Breast epithelium (tissue), 4 donors: ENCODE measurements at regions not wholly inside any gene's neighbourhood (a gene's known extent, or its start where the extent isn't known, plus 50 kb on each side); places are given as distances from the start of the nearest gene placed in this dataset.

Experiments
- DNase-seq, 2 donors: peaks; one replicate each; pipeline ENCODE4 v3.0.0-alpha.2; 2019; ENCODE audit warnings: low spot score in 2 of 2
- H3K27ac ChIP-seq, 2 donors: fragments of 200-600 bp; sonication (generic) in 1 of 2; one replicate each; pipeline ENCODE4 v1.5.1; 2016 to 2019; ENCODE audit warnings: mild to moderate bottlenecking in 1 of 2
- H3K27me3 ChIP-seq, 2 donors: fragments of 200-600 bp; sonication (generic) in 1 of 2; one replicate each; pipeline versions ENCODE4 v1.5.1 to v1.6.0; 2017 to 2019; ENCODE audit warnings: control low read depth in 1 of 2, mild to moderate bottlenecking in 1 of 2
- H3K36me3 ChIP-seq: fragments of 200-600 bp; one replicate; pipeline ENCODE4 v1.5.1; 2019
- H3K4me1 ChIP-seq, 2 donors: fragments of 200-600 bp; sonication (generic); one replicate each; pipeline ENCODE4 v1.5.1; 2016 to 2019; ENCODE audit warnings: control low read depth in 1 of 2
- H3K4me3 ChIP-seq, 3 donors: fragments of 200-600 bp; sonication (generic); 1 replicate in 2 of 3; 2 replicates in 1 of 3; pipeline ENCODE4 v1.5.1; 2016 to 2019; ENCODE audit warnings: mild to moderate bottlenecking in 3 of 3, moderate library complexity in 2 of 3
- H3K9me3 ChIP-seq, 2 donors: fragments of 200-600 bp; sonication (generic) in 1 of 2; one replicate each; pipeline ENCODE4 v1.5.1; 2016 to 2019; ENCODE audit warnings: control low read depth in 1 of 2
- CTCF ChIP-seq, 3 donors: fragments of 450-650 bp; IDR thresholded peaks; one replicate each; pipeline ENCODE4 v1.5.1; 2016 to 2017; ENCODE audit warnings: antibody characterized with exemption in 3 of 3, mild to moderate bottlenecking in 3 of 3, moderate library complexity in 3 of 3
- POLR2A ChIP-seq: fragments of 450-650 bp; IDR thresholded peaks from one replicate; pipeline ENCODE4 v1.6.1; 2016; ENCODE audit warnings: antibody characterized with exemption, mild to moderate bottlenecking, moderate library complexity
- POLR2AphosphoS5 ChIP-seq, 3 donors: sonication (generic); formaldehyde crosslinking; IDR thresholded peaks; one replicate each; pipeline ENCODE4 v1.6.1; 2017; ENCODE audit warnings: antibody characterized with exemption in 3 of 3
- intact Hi-C: fragments of 100-400 bp; cut with DNase I; formaldehyde crosslinking; loops from one replicate; pipeline ENCODE4 v1.15.1; 2023; ENCODE audit warnings: low total_unique reads

GRCh38 chr15:31752065-31752762 lies 278.1 kb upstream of the CHRNA7 start:
- Histone ChIP-seq H3K4me1 (no peaks in the 10 kb centered on the region), H3K36me3 (no peaks in the 10 kb centered on the region), H3K27me3 (no peaks in the 10 kb centered on the region), H3K27ac (no peak overlapping the region), H3K9me3 (peaks cover 0 to 4% of the 10 kb centered on the region in 2 donors), H3K4me3 (no peak overlapping the region)
- intact Hi-C loops, result no loop called here
- TF ChIP-seq CTCF (IDR thresholded peaks at IDR 0.05) (no peak), POLR2AphosphoS5 (IDR thresholded peaks at IDR 0.05) (no peak), POLR2A (no peak)
- no peak for DNase-seq

GRCh38 chr15:31752905-31753304 lies 277.4 kb upstream of the CHRNA7 start:
- Histone ChIP-seq H3K4me3 (no peak overlapping the region), H3K27me3 (no peaks in the 10 kb centered on the region), H3K36me3 (no peaks in the 10 kb centered on the region), H3K27ac (no peak overlapping the region), H3K4me1 (no peaks in the 10 kb centered on the region), H3K9me3 (peaks cover 0 to 4% of the 10 kb centered on the region in 2 donors)
- intact Hi-C loops, result no loop called here
- DNase-seq, result no peak
- no peak for TF ChIP-seq POLR2AphosphoS5 (IDR thresholded peaks at IDR 0.05)
- no peak for TF ChIP-seq POLR2A
- TF ChIP-seq CTCF (IDR thresholded peaks at IDR 0.05), result no peak

DNA sequence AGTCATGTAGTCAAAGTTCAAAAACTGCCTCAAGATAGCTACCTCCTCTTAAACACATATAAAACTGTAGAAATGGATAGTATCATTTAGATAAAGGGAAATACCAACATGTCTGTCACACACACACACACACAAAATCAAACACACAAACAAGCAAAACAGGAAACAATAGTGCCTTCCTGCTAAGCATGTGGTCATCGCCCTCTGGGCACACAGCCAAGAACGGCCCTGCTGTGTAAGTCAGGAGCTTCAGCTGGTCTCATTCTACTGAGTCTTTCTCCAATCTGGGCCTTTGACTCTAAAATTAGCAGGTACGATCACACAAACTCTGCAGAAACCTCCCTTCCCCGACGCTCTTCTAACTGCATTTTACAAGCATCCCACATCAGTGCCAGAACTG lies 272.2 kb upstream of the CHRNA7 start:
- TF ChIP-seq CTCF (IDR thresholded peaks at IDR 0.05) (no peak), POLR2A (no peak), POLR2AphosphoS5 (IDR thresholded peaks at IDR 0.05) (no peak)
- Histone ChIP-seq H3K36me3 (no peaks in the 10 kb centered on the region), H3K9me3 (peaks cover 0 to 4% of the 10 kb centered on the region in 2 donors), H3K27ac (no peak overlapping the region), H3K4me1 (no peaks in the 10 kb centered on the region), H3K4me3 (no peak overlapping the region), H3K27me3 (no peaks in the 10 kb centered on the region)
- DNase-seq, result peak in 1 of 2 donors; percentile 56
- intact Hi-C loops, result no loop called here

DNA sequence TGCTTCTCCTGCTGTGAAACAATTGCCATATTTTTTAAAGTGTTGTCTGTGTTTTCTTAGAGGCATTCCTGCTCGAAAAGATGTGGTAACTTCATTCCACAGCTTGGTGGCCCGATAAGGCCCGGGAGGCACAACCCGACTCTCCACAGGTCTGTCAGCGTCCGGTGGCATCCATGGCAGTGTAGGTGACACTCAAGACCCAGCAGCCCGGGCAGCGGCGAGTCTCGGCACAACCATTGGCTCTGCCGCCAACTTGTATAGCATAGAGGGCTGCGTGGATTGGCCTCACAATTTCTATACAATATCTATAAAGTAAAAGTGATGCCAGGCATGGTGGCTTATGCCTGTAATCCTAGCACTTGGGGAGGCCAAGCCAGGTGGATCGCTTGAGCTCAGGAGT lies 262.3 kb upstream of the CHRNA7 start:
- Histone ChIP-seq H3K27ac (no peak overlapping the region), H3K27me3 (no peaks in the 10 kb centered on the region), H3K36me3 (no peaks in the 10 kb centered on the region), H3K4me3 (no peak overlapping the region), H3K4me1 (no peaks in the 10 kb centered on the region), H3K9me3 (no peaks in the 10 kb centered on the region)
- DNase-seq, result no peak
- TF ChIP-seq POLR2A (no peak), POLR2AphosphoS5 (IDR thresholded peaks at IDR 0.05) (no peak), CTCF (IDR thresholded peaks at IDR 0.05) (no peak)
- intact Hi-C loops, result no loop called here

DNA sequence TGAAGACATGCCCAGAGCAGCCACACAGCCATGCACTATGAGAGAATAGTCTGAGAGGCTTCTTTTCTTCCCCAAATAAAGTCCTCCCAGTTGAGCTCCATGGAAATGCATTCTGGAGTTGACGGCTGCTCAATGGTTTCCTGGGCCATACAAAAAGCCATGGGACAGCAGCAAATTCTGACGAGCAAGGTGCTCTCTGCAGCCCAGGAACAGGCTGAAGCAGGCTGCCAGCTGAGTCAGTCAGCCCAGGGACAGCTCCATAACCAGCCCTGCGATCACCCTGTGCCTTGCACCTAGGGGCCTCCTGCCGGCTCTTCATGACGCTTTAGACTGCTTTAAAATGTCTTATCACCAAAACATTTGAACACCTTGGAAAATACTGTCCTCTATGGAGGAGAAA lies 256.3 kb upstream of the CHRNA7 start:
- intact Hi-C loops, result no loop called here
- Histone ChIP-seq H3K9me3 (peaks cover 0 to 6% of the 10 kb centered on the region in 2 donors), H3K27ac (no peak overlapping the region), H3K36me3 (no peaks in the 10 kb centered on the region), H3K4me3 (no peak overlapping the region), H3K4me1 (no peaks in the 10 kb centered on the region), H3K27me3 (no peaks in the 10 kb centered on the region)
- TF ChIP-seq CTCF (IDR thresholded peaks at IDR 0.05) (no peak), POLR2AphosphoS5 (IDR thresholded peaks at IDR 0.05) (no peak), POLR2A (no peak)
- DNase-seq, result no peak
